ENCODE measurements at regions not wholly inside any gene's neighbourhood (a gene's known extent, or its start where the extent isn't known, plus 50 kb on each side); places are given as distances from the start of the nearest gene placed in this dataset.

DNA sequence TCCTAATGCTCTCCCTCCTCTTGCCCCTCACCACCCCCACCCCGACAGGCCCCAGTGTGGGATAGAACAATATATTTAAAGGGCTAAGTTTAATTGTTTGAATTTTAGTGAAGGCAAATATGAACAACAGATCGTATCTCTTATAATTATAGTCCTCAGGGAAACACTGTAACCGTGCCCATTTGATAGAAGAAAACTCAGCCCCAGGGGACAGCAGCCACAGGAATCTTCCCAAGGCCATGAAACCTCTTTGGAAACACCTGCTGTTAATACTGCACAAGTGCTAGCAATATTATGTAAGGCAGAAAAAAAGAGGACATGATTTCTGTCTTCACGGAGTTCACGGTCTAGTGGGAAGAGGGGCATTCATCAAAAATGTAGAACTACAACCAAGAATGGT lies 142.2 kb downstream of the URB2 start:
- no peak for FAIRE-seq

- FAIRE-seq, result no peak
Measured at GRCh38 chr1:229769006-229769405, 143.0 kb downstream of the URB2 start.

DNA sequence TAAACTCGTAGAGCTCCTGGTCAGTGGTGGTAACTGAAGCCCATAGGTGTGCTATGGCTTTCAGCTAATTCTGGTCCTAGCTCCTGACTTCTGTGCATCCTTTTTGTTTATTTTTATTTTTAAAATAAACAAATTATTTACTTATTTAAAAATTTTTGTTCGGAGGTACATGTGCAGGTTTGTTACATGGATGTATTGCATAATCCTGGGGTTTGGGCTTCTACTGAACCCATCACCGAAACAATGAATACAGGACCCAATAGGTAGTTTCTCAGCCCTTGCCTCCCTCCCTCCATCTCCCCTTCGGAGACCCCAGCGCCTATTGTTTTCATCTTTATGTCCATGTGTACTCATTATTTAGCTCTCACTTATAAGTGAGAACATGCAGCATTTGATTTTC lies 143.8 kb downstream of the URB2 start:
- FAIRE-seq, result no peak

GRCh38 chr1:229778794-229779193 lies 152.7 kb downstream of the URB2 start:
- no peak for FAIRE-seq

GRCh38 chr1:229781453-229781852 lies 155.4 kb downstream of the URB2 start:
- FAIRE-seq, result no peak

GRCh38 chr1:229782469-229782868 lies 156.4 kb downstream of the URB2 start:
- no peak for FAIRE-seq

- no peak for FAIRE-seq
Measured at GRCh38 chr1:229784834-229785233, 158.8 kb downstream of the URB2 start.

DNA sequence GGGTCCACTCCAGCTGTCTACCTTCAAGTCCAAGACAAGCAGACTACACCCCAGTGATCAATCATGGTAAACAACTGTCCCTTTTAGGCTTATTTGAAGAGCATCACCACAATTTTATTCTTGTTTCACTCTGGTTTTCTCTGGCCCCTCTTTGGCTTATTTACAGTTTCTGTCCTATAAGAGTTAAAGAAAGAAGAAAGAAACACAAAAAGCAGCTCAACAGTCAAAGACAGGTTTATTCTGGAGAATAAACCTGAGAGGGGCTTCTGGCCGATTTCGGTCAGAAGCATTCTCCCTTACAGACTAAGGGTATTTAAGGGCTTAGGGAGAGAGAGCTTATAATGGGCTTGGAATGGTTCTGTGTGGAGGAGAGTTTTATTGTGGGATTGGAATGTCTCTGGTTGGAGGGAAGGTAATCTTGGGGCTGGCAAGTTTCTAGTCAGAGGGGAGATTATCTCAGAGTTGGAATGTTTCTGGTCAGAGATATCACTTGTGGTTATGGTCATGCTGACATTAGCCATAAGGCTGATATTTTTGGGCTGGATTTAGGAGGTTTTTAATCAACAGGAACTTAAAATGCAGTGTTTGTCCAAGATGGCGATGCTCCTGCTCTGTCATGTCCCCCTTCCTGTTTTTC lies 161.0 kb downstream of the URB2 start:
- FAIRE-seq, result no peak

DNA sequence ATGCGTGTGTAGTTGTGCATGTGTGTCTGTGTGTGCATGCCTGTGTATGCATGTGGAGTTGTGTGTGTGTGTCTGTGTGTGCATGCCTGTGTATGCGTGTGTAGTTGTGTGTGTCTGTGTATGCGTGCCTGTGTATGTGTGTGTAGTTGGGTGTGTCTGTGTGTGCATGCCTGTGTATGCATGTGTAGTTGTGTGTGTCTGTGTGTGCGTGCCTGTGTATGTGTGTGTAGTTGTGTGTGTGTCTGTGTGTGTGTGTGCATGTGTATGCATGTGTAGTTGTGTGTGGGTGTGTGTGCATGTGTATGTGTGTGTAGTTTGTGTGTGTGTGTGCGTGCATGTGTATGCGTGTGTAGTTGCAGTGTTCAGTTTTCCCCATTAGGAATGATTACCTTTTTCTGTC lies 162.0 kb downstream of the URB2 start:
- FAIRE-seq, result no peak

DNA sequence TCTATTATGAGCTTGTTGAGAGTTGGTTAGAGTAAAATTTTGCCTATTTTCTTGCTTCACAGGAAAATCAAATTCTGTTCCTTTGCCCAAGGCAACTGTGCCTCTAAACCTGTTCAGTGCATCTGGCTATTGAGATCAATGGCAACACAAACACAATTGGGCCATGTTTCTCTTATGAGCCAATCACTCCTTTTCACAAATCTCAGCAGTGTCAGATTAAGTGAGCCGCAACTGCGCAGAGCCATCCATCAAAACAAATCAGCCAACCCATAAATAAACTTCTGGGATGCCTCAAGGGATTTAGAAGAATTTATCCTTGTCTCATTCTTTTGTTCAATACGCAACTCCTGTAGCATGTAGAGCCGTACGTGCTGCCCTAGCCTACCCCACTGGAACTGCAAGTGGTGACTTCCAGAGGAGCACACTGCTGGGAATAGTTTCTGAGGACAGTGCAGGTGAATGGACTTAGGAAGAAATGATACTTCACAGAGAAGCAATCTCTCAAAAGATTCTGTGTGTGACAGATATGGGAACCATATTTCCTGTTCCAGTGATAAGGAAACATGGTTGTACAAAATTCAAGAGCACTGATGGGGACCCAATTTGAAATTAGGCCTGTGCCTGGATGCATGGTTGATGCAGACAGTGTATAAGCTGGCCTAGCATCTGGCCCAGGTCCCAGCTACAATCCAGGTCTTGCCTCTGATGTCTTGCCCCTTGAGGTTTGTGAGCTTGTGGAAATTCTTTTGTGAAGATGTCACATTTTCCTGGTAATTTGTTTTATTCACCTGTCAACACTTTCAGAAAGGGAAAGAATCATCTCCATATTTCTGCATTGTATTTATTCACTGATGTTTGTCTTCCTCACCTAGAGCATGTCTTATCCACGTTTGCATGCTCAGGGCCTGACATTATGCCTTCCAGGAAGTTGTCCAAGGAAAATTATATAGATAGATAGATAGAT lies 166.2 kb downstream of the URB2 start:
- no peak for FAIRE-seq

DNA sequence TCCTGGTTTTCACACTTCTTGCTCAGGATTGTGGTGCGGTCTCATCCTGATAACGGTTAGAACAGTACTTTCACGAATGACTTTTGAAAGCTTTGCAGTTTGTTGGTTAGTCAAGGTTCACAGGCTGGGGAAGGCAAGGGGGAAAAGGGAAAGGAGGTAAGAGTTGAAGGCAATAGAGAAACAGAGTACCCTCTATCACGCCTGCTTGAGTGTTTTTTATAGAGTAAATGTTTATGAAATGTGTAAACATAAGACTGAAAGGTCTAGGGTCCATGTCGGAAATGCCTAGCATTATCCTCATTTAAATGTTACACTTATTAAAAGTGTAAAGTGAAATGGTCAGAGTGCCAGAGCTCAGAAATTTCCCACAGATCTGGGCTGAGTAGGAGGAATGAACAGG lies 167.4 kb downstream of the URB2 start:
- FAIRE-seq, result no peak

DNA sequence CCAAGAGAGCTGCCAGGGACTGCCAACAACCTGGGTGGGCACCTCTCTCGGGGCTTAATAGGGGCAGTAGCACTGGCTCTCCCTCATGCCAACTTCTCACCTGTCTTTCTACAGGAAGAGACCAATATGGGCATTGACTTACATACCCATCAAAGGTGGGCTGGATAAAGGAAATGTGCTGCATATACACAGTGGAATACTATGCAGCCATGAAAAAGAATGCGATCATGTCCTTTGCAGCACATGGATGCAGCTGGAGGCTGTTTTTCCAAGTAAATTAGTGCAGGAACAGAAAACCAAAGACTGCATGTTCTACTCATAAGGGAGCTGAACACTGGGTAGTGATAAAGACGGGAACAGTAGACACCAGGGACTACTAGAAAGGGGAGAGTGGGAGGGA lies 172.5 kb downstream of the URB2 start:
- no peak for FAIRE-seq

- FAIRE-seq, result no peak
Measured at GRCh38 chr1:229803626-229804217, 177.7 kb downstream of the URB2 start.

DNA sequence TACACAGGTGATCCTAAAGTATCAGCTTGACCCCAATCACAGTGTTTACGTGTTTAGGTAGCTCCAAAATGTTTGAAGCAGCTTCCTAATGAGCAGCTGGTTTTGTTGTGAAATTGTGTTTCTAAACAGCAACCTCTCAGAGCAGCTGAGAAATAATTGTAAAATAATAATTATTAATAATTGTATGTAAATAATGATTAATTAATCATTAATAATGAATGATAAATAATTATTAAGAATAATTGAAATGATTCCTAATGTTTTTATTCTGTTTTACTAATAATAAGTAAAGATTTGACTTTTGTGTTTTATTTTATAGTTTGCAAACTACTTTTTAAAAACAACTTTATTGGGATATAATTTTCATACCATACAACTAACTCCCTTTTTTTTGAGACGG lies 182.2 kb downstream of the URB2 start:
- peak; percentile 55 for FAIRE-seq

GRCh38 chr1:229810140-229810539 lies 184.1 kb downstream of the URB2 start:
- no peak for FAIRE-seq

- FAIRE-seq, result no peak
Measured at GRCh38 chr1:229810961-229811360, 184.9 kb downstream of the URB2 start.

- FAIRE-seq, result no peak
Measured at GRCh38 chr1:229812148-229812547, 186.1 kb downstream of the URB2 start.

GRCh38 chr1:229812693-229813092 lies 186.6 kb downstream of the URB2 start:
- FAIRE-seq, result no peak

GRCh38 chr1:229815076-229815475 lies 189.0 kb downstream of the URB2 start:
- FAIRE-seq, result no peak

DNA sequence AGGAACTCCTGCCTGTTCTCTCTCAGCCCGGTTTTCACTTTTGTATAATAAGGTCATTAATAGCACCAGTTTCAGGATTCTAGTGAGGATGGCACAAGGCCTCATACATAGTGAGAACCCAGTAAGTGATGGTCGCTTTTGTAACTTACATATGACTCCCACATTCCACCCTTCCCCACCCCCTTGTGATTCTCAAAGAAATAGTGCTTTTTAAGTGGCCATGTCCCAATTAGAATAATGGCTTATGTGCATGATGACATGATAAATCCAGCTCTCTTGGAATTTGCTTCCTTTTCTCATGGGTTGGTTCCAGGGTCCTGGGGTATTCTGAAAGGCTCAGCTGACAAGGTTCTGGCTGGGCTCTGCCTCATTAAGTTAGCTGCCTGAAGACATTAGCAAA lies 189.9 kb downstream of the URB2 start:
- no peak for FAIRE-seq

GRCh38 chr1:229817936-229818335 lies 191.9 kb downstream of the URB2 start:
- no peak for FAIRE-seq

DNA sequence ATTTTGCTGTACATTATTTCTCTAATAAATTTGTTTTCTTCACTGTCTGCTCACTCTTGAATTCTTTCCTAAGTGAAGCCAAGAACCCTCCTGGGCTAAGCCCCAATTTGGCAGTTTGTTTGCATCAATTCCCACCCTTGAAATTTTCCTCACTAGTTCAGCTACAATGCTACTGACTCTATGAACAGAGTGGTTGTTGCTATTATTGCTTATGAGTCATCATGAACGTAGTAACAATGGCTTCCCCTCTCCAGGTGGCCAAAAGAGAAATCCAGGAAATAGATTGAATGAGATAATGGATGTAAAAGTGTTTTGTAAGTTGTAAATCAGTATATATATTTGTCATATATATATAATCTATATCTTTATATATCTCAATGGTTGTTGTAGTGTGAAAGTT lies 193.0 kb downstream of the URB2 start:
- no peak for FAIRE-seq

- no peak for FAIRE-seq
Measured at GRCh38 chr1:229822026-229822425, 196.0 kb downstream of the URB2 start.

DNA sequence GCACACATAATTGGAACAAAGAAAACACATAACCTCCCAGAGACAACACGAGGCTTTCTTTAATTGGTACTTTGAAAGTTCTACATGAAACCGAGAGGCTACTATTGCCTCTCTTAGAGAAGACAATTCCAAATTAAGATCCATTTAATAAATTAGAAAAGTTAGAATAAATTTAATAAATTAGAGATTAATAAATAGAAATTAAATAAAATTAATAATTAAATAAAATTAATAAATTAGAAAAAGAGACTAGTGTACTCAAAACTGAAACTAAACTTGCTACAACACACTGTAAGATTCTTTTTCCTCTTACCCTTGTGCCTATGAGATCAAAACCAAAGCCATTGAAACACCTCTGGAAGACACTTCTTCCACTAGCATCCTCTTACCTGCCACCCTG lies 199.0 kb downstream of the URB2 start:
- no peak for FAIRE-seq
